GM21423 (cell line): ENCODE measurements at regions not wholly inside any gene's neighbourhood (a gene's known extent, or its start where the extent isn't known, plus 50 kb on each side); places are given as distances from the start of the nearest gene placed in this dataset.
"Not testable (repeated sequence)": the region's sequence is repeated elsewhere in the genome, so short reads cannot be mapped to it uniquely, and the experiment has no call there.

Experiments used
- ATAC-seq: cut with Tn5 transposase; IDR thresholded peaks from one replicate; pipeline ENCODE4 v1.9.1; 2021; ENCODE audit warnings: mild to moderate bottlenecking, moderate library complexity; ENCODE audit not compliant: unreplicated experiment

- ATAC-seq, result no peak
Measured at GRCh38 chr15:95624100-95624499, 706.4 kb upstream of the NR2F2 start.

DNA sequence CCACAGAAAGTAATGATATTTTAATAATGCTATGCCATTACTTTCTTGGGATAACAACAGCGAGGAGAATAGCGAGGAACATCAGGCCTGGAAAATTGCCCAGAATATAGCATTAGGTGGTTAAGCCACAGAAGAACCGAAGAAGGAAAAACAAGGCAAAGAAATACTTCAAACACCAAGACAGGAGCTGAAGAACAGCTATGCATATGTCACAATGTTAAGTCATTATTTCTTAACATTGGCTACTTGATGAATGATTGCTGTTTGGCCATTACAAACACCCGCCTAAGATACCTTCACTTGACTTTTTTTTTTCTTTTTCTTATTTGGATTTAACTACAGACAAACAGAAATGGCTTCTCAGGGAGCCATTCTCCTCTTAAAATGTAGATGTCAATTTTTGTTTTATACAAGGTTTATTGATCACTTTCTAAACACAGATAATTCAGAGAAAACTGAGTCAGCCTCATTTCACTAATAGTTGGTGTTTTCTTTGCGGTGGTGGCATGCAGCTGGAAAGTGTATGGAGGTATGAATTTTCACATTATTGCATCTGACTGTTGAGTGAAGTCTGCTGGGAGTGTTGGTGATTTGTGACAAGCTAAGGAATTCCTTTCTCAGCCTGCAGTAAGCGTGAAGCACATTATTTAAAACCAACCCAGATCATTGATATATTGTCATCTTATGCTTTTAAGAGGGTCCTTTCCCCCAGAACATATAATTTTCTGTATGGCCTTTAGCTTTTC is 705.7 kb upstream of the NR2F2 start:
- ATAC-seq, result no peak

DNA sequence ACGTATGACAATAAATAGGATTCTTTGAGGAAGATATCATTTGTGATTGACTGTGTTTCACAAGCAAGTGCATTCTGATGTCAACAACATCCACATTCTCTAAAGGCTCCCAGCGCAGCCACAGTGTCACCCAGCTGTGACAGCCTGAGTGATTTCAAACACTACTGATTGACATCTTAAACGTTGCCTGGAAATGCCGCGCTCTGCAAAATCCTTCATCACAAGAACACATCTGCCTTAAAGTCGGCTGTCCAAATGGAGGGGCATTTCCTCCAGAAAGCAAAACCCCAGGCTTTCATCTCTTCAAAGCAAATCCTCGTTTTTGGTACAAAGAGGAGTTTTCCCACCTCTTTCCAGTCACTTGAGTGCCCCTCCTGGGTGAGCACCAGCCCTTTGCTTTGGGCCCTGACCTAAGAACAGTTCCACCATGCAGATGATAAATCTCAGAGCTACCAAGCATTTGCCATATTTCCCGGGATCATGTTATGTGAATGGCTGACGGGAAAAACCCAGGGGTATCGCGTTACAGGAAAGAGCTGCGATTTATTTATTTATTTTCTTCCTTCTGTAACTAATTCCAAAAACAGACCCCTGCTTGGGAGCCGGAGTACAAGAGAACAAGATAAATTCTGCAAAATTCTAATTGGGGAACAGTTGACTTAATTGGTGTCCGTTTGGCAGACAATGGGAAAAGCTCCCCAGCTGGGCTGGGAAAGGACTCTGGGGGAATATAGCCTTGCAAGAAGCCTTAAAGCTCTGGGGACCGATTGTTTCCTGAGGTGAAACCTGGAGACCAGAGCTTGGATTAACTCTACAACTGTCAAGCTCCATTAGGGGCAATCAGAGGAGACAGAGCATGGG is 703.8 kb upstream of the NR2F2 start:
- ATAC-seq, result no peak

DNA sequence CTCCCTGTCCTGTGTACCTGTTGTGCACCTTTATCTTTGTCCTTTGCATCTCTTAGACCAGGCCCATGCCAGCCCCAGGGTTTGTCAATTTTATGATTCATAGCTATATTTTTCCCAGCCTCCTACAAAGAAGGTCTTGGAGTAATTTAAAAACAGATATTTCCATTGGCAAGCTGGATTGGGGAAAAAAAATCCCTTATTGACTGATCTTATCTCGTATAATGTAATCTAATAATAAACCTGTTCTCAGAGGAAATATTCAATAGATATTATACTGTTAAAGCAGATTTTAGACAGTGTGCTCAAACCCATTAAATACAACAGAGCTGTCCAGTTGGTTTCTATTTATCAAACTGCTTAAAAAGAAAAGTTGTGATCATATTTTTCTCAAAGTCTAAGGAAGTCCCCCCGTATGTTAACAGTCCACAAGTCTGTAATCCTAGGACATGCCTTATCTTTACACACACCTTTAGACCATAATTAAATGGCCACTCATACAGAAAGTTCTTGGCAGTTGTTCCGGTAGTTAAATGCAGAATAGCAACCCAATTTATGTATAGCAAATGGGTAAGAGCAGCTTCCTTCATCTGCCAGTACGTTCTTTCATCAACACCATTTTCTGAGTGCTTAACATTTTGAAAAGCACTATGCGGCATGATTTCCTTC is 700.9 kb upstream of the NR2F2 start:
- ATAC-seq, result no peak

DNA sequence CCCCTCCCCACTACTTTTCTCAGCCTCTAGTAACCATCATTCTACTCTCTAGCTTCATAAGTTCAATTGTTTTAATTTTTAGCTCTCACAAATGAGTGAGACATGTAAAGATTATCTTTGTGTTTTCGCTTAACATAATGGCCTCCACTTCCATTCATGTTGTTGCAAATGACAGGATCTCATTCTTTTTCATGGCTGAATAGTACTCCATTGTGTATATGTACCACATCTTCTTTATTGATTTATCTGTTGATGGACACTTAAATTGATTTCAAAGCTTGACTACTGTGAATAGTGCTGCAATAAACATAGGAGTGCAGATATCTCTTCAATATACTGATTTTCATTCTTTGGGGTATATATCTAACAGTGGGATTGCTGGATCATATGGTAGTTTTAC is 699.8 kb upstream of the NR2F2 start:
- ATAC-seq, result no peak

- no peak for ATAC-seq
Measured at GRCh38 chr15:95635666-95636065, 694.8 kb upstream of the NR2F2 start.

DNA sequence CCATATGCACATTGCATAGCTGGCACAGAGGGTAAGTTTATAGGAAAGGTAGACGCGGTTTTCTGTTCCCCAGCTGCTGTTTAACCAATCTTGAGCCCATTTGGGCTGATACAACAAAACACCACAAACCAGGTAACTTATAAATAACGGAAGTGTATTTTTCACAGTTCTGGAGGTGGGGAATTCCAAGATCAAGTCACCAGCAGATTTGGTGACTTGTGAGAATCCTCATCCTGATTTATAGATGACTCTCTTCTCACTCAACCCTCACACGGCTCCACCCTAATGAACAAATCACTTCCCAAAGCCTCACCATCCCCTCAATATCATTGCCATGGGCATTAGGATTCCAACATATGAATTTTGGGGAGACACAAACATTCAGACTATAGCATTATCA is 694.4 kb upstream of the NR2F2 start:
- ATAC-seq, result no peak

- not testable (repeated sequence) for ATAC-seq
Measured at GRCh38 chr15:95637234-95637633, 693.3 kb upstream of the NR2F2 start.

GRCh38 chr15:95639208-95639607 is 691.3 kb upstream of the NR2F2 start:
- no peak for ATAC-seq

DNA sequence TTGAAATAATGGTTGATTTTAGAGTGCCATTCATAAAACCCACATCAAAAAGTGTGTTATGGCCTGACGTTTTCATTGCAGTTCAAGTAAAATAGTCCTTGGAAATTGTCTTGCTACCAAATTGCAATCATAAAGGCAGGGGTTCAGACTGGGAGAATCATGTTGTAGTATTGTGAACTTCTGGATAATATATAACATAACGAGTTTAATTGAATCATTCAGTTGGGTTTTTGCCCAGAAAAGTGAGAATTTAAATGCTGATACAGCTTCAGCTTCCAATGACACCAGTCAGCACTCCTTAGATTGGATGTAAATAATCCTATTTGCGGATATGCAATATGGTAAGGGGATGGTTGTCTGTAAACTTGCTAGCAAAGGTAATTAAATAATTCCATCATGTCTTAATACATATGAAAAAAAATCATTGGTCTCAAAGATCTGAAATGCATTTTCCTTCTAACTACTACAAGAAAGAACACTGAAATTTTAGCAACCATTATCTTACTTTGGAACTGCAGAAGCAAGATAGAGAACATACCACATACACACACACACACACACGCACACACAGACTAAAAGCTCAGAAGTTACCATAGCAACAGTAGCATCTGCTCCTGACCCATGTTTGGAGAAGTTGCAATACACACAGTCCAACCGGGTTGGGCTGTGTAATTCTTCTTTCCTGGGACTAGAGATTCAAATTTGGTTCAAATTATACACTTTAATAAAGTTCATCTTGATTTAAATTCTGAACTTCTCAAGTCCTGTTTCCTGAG is 686.2 kb upstream of the NR2F2 start:
- no peak for ATAC-seq

DNA sequence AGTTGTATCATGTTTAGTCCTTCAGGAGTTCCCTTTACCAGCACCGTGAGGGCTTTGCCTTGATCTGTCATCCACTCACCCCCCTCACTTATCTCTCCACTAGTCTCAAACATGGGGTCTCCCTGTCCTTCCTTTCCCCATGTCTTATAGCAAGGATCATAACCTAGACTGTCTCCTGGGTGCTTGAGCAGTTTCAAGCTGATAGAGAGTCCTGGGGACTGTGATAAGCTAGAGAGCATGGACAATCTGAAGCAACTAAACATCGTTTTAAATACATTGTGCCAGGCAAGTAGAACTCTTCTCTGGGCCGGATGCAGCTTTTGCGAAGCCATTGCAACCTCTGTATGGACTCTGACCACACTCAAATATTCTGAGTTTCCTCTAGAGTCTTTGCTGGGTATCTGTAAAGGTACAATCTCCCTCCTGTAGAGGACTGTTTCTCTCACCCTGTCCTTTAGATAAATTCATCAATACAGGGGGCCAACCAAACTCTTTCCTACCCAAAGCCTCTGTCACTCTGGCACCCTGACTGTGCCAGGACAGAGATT is 684.6 kb upstream of the NR2F2 start:
- no peak for ATAC-seq

DNA sequence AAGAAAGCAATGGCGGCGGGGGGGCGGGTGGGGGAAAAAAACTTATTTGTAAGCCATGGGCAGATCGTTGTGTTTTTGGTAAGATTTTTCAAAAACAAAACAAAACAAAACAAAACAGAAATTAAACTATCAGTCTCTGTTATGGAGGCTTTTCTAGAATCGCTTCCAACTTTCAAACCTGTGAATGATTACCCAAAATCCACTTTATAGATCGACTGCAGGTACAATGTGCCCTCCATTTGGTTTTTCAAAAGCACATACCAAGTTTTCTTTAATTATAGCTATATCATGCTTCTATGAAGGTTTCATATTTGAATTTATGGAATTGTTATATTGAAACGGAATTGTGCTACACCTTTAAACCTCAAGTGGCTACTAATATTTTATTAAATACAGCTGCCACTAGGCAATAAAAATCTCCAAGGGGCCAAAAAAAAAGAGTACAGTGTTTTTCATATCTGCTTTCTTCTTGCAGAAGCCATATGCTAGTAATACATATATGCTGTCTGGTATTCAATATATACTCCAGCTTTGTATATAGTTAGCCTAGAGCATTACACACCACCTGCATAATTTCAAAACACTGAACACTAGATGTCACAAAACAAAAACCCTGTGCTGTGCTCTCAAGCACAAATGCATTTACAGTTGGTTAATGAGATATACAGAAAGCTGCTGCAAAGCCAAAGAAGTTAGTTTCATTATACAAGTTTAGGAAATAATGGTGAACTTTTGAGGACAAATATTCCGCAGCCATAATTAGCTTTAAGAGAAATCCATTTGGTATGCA is 683.8 kb upstream of the NR2F2 start:
- ATAC-seq, result no peak

DNA sequence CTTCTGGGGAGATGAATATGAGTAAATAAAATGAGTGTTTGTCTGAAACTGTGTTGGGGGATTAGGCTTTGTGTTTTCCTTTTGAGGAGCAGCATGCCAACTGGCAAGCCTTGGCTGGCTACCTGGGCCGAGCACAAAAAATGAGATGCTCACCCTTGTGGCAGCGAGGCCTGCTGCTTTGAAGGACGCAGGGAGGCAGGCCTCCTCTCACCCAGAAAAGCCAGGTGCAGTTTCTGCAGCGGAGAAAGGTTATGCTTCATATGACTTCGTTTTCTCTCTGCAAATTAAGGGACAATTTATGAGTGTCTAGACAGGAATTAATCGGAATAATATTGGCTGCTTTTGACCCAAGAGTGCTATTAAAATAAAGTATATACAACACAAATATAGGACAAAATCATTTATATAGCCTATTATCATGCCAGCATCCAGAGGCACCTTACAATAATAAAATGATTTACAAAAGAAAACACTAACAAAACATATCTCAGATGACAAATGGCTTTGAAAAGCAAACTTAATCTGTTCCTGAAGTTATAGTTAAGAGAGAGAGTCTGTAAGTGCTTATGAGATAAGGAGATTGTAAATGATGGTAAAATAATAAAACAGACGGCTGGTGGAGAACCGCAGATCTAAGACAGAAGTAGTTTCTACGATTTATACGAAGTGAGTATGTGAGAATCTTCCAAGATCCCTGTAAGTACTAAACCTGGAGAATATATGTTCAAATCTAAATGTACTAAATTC is 682.8 kb upstream of the NR2F2 start:
- ATAC-seq, result no peak

- ATAC-seq, result no peak
Measured at GRCh38 chr15:95653361-95653805, 677.1 kb upstream of the NR2F2 start.

DNA sequence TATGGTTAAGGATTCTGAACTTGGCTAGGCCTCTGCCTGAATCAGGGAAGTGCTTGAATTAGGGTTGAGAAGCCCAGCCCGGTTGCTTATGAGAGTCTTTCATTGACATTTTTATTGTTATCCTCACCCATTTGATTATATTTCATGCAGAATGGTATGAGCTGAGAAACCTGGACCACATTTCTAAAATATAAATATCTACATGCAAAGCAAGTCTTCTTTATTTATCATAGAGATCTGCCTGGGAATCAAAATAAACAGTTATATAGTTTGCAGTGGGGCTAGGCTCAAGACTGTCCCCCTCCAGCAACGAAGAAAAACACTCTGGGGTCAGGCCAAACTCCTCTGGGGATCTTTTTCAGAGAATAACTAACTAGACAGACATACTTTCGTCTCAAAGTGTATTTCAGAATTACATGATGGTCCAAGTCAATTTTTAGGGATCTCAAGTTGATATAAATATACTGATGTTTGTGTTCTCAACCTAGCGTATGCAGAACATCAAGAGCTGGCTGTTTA is 675.4 kb upstream of the NR2F2 start:
- no peak for ATAC-seq

- ATAC-seq, result no peak
Measured at GRCh38 chr15:95656595-95656994, 673.9 kb upstream of the NR2F2 start.

GRCh38 chr15:95658799-95659198 is 671.7 kb upstream of the NR2F2 start:
- ATAC-seq, result no peak

- ATAC-seq, result no peak
Measured at GRCh38 chr15:95659656-95660055, 670.8 kb upstream of the NR2F2 start.

GRCh38 chr15:95662638-95663037 is 667.9 kb upstream of the NR2F2 start:
- no peak for ATAC-seq
